HUES64 (cell line): ENCODE measurements at regions not wholly inside any gene's neighbourhood (a gene's known extent, or its start where the extent isn't known, plus 50 kb on each side); places are given as distances from the start of the nearest gene placed in this dataset.

Experiments used
- H3K27ac ChIP-seq: 2 replicates; pipeline ENCODE4 v1.7.0; 2013; ENCODE audit warnings: low read depth, low read length, inconsistent platforms
- H3K27me3 ChIP-seq: 2 replicates; pipeline ENCODE4 v1.6.1; 2013; ENCODE audit warnings: mild to moderate bottlenecking, low read length; ENCODE audit not compliant: insufficient read depth
- H3K36me3 ChIP-seq: 2 replicates; pipeline ENCODE4 v1.6.1; 2013; ENCODE audit warnings: mild to moderate bottlenecking, low read length; ENCODE audit not compliant: insufficient read depth
- H3K4me1 ChIP-seq: 2 replicates; pipeline ENCODE4 v1.6.1; 2013; ENCODE audit warnings: mild to moderate bottlenecking, low read length, moderate library complexity; ENCODE audit not compliant: insufficient read depth
- H3K4me3 ChIP-seq: 2 replicates; pipeline ENCODE4 v1.5.1; 2013; ENCODE audit warnings: mild to moderate bottlenecking, low read length, moderate library complexity
- H3K9ac ChIP-seq: 2 replicates; pipeline ENCODE4 v1.6.1; 2013; ENCODE audit warnings: mild to moderate bottlenecking, low read depth, low read length
- H3K9me3 ChIP-seq: 2 replicates; pipeline ENCODE4 v1.6.1; 2013; ENCODE audit warnings: low read depth, low read length; ENCODE audit not compliant: insufficient read depth
- WGBS: fragments of 150-250, 120-280 bp; methylation state at CpG from one replicate; pipeline ENCODE4 v1.1.7; 2013; ENCODE audit warnings: missing lambda C conversion rate; 5-methylcytosine and 5-hydroxymethylcytosine counted together

DNA sequence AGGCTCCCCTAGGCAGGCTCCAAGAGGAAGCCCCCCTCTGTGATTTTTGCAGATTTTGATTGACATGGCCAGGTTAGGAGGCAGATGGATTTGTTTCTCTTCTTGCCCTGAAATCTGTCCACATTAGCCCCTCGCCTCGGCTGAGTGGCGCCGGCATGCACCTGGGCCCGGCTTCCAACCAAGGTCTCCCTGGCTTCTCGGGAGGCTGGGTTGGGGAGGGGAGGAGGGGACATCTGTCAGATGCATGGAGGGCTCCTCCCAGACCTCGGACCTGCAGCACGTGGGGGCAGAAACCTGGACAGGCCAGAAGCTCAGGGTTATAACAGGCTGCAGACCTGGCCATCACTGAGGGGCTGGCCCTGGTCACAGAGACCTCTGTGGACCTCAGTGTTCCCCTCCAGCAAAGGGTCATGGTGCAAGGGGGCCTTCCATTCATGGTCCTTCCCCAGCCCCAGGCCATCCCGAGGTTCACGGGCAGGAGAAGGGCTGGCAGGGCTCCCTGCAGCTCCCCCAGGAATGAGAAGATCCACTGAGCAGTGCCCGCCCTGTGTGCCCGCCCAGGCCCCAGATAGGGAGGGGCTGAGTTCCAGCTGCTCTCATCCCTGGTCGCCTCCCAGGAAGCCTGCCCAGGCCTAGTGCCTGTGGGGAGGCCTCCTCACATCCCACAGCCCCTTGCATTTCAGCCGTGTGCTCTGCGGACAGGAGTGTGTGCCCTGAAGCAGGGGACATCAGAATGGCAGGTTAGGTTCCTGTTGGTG is 747.8 kb downstream of the BRD1 start:
- no peaks in the 10 kb centered on the region for H3K36me3 ChIP-seq
- H3K27me3 ChIP-seq, result no peaks in the 10 kb centered on the region
- no peak overlapping the region for H3K27ac ChIP-seq
- no peak overlapping the region for H3K9ac ChIP-seq
- H3K9me3 ChIP-seq, result no peaks in the 10 kb centered on the region
- no peak overlapping the region for H3K4me3 ChIP-seq
- 92% methylated on average over 15 of the region's 15 CpGs for WGBS
- no peaks in the 10 kb centered on the region for H3K4me1 ChIP-seq

DNA sequence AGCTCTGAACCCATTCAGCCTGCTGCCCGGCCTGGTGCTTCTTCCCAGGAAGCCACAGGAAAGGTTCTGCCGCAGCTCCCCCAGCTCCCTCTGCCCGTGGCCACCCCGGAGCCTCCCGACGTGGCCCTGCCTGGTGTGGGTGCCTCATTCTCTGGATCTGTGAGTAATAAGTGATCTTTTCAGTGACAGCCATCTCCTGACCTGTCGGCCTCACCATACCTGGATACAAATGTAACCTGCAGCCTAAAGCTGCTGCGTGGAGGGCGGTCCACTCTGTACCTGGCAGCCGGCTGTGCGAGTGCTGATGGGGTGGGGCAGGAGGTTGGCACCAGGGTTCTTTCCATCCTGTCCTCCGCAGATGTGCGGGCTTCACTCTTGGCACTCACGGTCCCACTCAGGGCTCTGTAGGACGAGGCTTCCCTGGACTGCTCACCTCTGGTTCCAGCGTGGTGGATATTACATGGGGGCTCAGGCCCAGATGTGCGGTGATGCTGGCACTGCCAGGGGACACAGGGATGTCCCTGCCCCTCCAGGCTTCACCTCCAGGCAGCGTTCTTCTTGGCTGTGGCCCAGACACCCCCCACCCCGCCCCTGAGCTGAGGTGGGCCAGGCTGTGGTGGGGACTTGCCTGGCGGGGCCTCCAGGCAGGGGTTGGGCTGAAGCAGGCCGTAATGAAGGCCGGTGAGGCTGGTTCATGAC is 748.5 kb downstream of the BRD1 start:
- H3K9ac ChIP-seq, result no peak overlapping the region
- no peaks in the 10 kb centered on the region for H3K27me3 ChIP-seq
- no peak overlapping the region for H3K4me3 ChIP-seq
- H3K4me1 ChIP-seq, result no peaks in the 10 kb centered on the region
- no peaks in the 10 kb centered on the region for H3K36me3 ChIP-seq
- H3K9me3 ChIP-seq, result no peaks in the 10 kb centered on the region
- WGBS, result 89% methylated on average over 22 of the region's 22 CpGs
- no peak overlapping the region for H3K27ac ChIP-seq

DNA sequence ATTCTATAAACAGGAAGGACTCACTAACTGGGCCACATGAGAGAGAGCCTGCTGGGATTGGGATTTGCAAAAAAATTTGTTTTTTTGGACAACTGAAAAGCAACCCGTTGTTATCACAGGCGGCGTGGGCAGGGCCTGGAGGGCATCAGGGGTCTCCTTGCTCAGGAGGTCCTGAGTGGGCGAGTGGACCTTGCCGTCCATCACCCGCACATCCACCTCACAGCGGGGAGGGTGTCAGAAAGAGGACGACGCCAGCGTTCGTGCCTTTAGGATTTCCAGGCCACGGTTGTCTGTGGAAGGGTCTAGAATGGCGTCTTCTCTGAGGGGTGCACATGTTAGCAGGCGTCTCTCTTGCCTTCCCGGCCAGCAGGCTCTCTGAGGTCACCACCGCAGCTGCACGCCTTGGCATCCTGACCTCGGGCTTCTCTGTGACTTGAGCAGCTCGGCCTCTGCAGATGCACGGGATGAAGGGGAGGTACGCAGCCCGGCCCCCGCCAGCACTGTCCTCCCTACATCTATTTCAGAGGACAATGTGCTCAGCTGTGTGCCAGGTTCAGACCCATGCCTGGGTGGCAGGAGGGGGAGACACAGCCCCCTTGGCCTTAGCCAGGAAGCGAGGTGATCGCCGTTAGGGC is 749.5 kb downstream of the BRD1 start:
- no peaks in the 10 kb centered on the region for H3K4me1 ChIP-seq
- no peaks in the 10 kb centered on the region for H3K36me3 ChIP-seq
- H3K27ac ChIP-seq, result no peak overlapping the region
- H3K27me3 ChIP-seq, result no peaks in the 10 kb centered on the region
- H3K9me3 ChIP-seq, result no peaks in the 10 kb centered on the region
- no peak overlapping the region for H3K9ac ChIP-seq
- H3K4me3 ChIP-seq, result no peak overlapping the region
- WGBS, result 92% methylated on average over 26 of the region's 26 CpGs

DNA sequence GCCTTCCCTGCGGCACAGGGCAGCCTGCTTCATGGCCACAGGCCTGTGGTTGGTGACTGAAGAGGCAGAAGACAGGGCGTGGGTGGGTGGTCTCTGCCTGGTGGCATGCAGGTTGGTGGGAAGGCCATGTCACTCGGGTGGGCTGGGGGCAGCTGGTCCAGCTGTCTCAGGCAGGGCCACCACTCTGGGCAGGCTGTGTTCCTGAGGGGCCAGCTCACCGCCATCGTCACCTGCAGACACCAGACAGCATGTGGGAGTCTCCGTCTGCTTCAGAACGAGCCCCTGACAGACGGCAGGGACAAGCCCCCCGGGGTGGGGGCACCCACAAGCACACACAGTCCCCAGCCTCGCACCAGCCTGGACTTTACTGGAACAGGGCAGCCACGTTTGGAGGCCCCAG is 750.1 kb downstream of the BRD1 start:
- H3K4me3 ChIP-seq, result no peak overlapping the region
- H3K9ac ChIP-seq, result no peak overlapping the region
- no peaks in the 10 kb centered on the region for H3K9me3 ChIP-seq
- H3K27ac ChIP-seq, result no peak overlapping the region
- H3K4me1 ChIP-seq, result no peaks in the 10 kb centered on the region
- H3K27me3 ChIP-seq, result no peaks in the 10 kb centered on the region
- no peaks in the 10 kb centered on the region for H3K36me3 ChIP-seq
- WGBS, result 90% methylated on average over 11 of the region's 11 CpGs

DNA sequence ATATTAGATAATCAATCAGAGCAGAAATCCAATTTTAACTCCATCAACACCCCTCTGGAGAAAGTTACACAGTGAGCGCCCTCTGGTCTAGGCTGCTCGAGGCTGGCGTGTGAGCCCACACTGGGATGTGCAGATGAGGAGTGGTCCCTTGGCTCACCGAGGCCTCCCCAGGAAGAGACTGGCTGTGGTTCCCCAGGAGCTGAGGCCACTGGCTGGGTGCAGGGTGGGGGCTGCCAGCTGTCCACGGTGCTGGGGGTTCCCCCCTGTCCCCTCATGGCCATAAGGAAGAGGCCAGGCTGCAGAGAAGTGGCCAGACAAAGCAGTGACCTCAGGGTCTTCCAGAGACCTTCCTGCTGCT is 750.7 kb downstream of the BRD1 start:
- 96% methylated on average over 5 of the region's 5 CpGs for WGBS
- H3K9me3 ChIP-seq, result no peaks in the 10 kb centered on the region
- H3K27me3 ChIP-seq, result no peaks in the 10 kb centered on the region
- H3K36me3 ChIP-seq, result no peaks in the 10 kb centered on the region
- H3K4me1 ChIP-seq, result no peaks in the 10 kb centered on the region
- H3K27ac ChIP-seq, result no peak overlapping the region
- no peak overlapping the region for H3K9ac ChIP-seq
- no peak overlapping the region for H3K4me3 ChIP-seq

DNA sequence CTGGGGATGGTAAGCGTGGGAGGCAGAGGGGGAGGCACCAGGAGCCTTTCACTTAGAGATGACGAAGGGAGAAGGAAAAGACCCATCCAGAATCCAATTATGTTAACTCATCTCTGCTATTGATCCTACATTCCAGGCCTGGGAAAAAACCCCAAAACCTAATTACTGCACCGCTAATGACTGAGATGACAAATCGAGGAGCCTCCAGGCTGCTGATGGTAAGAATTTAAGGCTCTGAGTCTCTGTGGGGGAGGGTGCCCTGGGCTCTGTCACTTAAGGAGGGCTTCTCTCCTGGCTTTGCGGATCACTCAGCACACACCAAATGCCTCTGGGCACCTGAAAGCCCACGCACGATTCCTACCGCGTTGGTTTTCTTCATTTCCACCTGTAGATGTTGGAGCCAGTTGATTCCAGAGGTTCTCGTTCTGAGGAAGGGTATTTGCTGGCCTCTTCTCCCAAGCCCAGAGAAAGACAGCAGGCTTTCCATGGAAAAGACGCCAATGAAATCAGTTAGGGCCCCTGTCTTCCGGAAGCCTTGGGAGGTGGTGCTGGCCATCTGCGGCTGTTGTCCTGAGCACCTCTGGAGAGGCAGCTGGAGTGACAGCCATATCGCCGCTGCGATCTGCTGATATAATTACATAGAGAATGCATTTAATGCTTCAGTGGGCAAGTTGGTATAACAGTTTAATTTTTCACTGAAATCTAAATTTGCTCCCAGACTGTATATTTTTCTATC is 751.2 kb downstream of the BRD1 start:
- H3K4me3 ChIP-seq, result no peak overlapping the region
- WGBS, result 80% methylated on average over 16 of the region's 16 CpGs
- no peaks in the 10 kb centered on the region for H3K27me3 ChIP-seq
- H3K27ac ChIP-seq, result no peak overlapping the region
- H3K36me3 ChIP-seq, result no peaks in the 10 kb centered on the region
- H3K9ac ChIP-seq, result no peak overlapping the region
- no peaks in the 10 kb centered on the region for H3K4me1 ChIP-seq
- H3K9me3 ChIP-seq, result no peaks in the 10 kb centered on the region

DNA sequence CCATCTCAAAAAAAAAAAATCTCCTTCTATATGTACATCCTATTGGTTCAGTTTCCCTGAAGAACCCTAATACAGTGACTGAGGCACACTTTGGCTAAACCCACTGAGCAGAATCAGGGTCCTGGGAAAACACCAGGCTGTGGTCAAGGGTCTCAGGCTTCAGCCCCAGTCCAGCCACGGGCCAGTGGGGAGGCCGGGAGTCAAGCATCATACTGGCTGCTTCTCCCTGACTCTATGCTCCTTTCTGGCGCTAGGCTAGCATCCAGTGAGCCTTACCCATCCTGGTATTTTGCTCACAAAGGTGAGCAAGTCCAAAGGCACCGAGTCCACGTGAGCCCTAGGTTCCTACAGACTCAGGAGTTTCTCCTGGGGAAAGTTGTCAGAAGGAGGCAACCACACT is 752.5 kb downstream of the BRD1 start:
- H3K9me3 ChIP-seq, result no peaks in the 10 kb centered on the region
- no peak overlapping the region for H3K27ac ChIP-seq
- no peaks in the 10 kb centered on the region for H3K36me3 ChIP-seq
- 93% methylated on average over 5 of the region's 5 CpGs for WGBS
- H3K9ac ChIP-seq, result no peak overlapping the region
- no peaks in the 10 kb centered on the region for H3K4me1 ChIP-seq
- H3K27me3 ChIP-seq, result no peaks in the 10 kb centered on the region
- H3K4me3 ChIP-seq, result no peak overlapping the region

DNA sequence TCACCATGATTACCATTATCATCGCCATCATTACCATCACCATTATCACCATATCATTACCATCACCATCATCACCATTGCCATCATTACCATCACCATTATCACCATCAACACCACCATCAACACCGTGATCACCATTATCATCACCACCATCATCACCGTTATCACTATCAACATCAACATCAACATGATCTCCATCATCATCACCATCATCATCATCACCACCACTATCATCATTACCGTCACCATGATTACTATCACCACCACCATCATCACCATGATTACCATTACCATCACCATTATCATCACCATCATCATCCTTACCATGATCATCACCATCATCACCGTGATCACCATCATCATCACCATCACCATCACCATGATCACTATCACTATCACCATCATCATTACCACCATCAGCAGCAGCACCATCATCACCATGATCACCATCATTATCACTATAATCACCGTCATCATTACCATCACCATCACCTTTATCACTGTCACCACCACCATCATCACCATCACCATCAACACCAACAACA is 753.7 kb downstream of the BRD1 start:
- Histone ChIP-seq H3K27ac (no peak overlapping the region), H3K9me3 (no peaks in the 10 kb centered on the region), H3K4me3 (no peak overlapping the region), H3K36me3 (no peaks in the 10 kb centered on the region), H3K9ac (no peak overlapping the region), H3K4me1 (no peaks in the 10 kb centered on the region), H3K27me3 (no peaks in the 10 kb centered on the region)
- 96% methylated on average over 6 of the region's 6 CpGs for WGBS

DNA sequence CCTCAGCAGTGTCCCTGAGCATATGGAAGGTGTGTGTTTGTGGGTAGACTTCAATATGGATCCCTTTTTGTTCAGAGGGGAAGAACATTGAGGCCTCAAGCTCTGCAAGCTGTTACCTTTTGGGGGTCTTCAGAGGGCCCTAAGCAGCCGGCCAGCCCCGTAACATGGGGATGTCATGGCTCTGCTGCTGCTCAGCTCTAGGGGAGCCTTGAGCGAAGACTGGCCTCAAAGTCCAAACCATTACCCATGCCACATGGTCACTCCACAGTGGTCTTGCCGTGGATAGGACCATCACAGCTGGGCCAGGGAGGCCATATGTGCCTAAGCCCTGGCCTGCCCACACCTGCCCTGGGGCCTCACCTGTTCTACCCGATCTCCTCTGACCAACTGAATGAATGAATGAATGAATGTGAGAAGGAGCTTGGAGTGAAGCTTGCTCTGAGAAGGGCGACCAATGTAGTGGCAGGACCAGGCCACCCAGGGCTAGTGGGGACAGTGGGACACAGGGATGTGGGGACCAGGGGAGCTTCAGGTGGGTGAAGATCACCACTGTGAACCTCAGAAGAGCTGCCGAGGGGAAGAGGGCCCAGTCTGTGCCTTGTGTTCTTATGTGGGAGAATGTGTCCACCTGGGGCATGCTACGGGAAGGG is 754.6 kb downstream of the BRD1 start:
- Histone ChIP-seq H3K4me3 (no peak overlapping the region), H3K27me3 (no peaks in the 10 kb centered on the region), H3K4me1 (no peaks in the 10 kb centered on the region), H3K9ac (no peak overlapping the region), H3K9me3 (no peaks in the 10 kb centered on the region), H3K27ac (no peak overlapping the region), H3K36me3 (no peaks in the 10 kb centered on the region)
- WGBS, result 97% methylated on average over 8 of the region's 8 CpGs

DNA sequence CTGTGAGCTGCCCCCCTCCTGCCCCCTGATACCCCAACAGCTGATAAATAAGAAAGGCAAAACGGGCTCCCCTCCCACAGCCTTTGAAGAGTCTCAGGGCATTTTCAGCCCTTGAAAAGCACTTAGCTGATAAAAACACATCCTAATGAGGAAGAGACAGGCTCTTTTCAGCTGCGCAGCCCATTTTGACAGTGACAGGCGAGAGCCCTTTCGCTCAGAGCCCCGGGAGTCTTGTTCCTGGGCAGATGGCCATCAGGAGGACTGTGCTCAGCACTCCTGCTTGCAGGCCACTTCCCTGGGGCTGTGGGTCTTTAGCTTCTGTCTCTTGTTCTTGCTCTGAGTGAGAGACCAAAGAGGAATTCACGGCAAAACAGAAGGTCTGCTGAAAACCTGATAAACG is 757.2 kb downstream of the BRD1 start:
- no peak overlapping the region for H3K27ac ChIP-seq
- WGBS, result 76% methylated on average over 7 of the region's 7 CpGs
- no peak overlapping the region for H3K4me3 ChIP-seq
- H3K9ac ChIP-seq, result no peak overlapping the region
- H3K4me1 ChIP-seq, result no peaks in the 10 kb centered on the region
- H3K27me3 ChIP-seq, result no peaks in the 10 kb centered on the region
- no peaks in the 10 kb centered on the region for H3K9me3 ChIP-seq
- no peaks in the 10 kb centered on the region for H3K36me3 ChIP-seq
